NCI-H2107 treated with DMSO at 0.1 percent for 48 hours (cell line): ENCODE measurements at regions not wholly inside any gene's neighbourhood (a gene's known extent, or its start where the extent isn't known, plus 50 kb on each side); places are given as distances from the start of the nearest gene placed in this dataset.

ENCODE experiments used
- DNase-seq: peaks from one replicate; lab custom pipeline; 2025; ENCODE audit not compliant: unreplicated experiment; lab: John Stamatoyannopoulos, UW

GRCh38 chr4:126202226-126202625, 887.5 kb downstream of the FAT4 start:
- DNase-seq: no peak

DNA sequence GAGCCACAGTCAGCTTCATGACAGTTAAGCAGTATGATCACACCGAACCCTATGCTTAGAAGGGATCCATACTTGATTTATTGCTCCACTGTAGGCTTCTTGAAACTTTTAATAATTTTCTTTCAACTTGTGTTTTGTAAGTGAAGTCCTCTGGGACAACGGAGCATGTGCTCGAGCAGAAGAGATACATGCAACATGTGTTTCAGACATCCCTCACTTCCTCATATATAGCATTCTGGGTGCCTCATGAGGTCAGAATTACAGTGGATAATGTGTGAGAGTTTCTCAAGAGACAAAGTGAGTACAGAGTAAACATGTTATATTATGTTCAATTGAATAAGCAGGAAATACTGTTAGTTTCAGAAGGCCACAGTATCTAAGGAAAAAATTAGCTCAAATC, 893.2 kb downstream of the FAT4 start:
- no peak for DNase-seq

- DNase-seq: no peak
These were observed 894.4 kb downstream of the FAT4 start for GRCh38 chr4:126209147-126209546.

DNA sequence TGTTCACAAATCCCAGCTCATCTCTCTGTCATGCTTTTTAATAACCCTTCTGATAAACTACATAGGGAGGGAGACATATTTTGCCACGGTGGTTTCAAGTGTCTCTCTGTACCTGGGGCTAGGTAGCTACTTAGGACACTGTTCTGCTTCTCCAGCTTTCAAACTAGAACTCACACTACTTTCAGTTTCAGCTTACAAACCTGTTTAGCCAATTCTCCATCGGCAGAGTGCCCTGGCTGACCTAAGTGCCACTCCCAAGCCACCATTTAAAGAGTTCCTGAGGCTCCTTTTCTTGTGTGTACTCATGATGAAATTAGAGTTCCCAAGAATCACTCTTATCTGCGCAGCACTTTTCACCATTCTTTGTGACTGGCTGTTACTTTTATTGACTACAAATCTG, 899.2 kb downstream of the FAT4 start:
- DNase-seq: no peak

DNA sequence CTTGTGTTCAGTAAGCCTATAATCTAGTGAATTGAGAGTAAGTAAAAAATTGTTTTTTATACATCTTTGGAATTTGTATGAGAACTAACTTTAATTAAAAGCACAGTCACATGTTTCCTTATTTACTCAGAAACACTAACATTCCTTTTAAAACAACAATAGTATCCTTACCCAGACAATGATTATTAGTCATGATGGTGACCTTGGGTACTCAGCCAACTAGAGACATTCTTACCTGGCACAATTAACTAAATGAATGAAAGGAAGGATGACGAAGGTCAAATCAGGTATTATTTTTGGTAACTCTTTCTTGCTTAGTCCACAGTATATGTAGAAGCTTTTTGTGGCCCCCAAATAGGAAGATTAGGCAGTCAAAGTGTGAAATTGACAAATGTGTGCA, 901.0 kb downstream of the FAT4 start:
- DNase-seq: no peak

DNA sequence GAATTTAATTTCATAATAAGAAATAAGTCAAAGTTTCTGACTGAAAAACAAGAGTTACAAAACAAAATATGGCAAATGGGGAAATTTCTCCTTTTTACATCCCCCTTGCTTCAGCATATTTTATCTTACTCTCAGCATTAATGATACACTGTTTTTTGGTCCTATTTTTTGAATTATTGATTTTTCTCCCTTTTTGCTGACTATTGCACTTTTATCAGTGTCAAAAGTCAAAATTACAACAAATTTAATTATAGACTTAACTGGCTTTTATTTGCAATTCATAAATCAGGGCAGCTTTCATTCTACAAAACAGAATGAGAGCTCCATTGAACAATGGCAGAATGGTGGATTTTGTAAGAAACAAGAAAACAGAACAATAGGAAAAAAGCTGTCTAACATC, 901.9 kb downstream of the FAT4 start:
- no peak for DNase-seq

DNA sequence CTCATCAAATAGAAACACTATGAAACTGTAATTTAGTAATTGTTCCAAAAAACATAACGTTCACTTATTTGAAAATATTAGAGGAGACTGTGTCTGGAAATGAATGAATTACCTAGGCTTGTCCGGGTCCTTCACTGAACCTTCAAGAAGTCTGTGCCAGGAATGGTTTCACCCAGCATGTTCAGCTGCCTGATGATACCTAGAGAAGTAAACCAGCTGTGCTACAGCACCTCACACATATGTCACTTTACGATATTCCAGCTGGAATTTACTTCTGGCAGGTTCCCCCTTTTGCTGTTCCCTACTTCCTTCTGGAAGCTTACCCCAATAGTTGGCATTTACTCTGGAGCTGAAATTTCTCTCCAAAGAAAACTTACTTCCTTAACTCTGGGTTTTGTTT, 906.5 kb downstream of the FAT4 start:
- DNase-seq: no peak

DNA sequence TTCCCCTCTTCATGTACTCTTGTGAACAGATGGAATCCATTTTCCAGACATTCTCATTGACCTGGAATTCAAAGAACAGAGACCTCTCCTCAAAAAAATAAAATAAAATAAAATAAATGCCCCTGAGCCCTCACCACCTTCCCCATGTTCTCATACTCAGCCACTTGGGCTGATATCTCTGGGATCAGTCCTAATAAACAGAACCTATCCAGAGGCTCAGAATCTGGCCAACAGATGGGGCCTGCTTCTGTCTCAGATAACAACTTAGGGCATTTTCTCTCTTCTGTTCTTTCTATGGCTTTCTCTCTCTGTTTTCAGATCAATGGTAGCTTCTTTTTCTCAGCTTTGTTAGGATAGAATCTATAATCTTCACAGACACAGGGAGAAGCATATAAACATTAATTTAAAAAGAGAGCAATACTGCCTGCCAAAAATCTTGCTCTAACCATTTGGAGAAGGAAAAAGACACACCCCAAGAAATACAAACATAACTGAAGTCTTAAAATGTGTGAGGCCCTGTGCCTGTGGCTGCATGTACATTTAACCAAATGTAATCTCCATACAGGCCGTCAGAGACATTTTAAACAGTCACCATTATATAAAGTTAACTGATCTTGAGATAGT, 907.1 kb downstream of the FAT4 start:
- no peak for DNase-seq

- no peak for DNase-seq
These were observed 909.1 kb downstream of the FAT4 start for GRCh38 chr4:126223784-126224407.

- DNase-seq: no peak
These were observed 912.7 kb downstream of the FAT4 start for GRCh38 chr4:126227428-126227827.

DNA sequence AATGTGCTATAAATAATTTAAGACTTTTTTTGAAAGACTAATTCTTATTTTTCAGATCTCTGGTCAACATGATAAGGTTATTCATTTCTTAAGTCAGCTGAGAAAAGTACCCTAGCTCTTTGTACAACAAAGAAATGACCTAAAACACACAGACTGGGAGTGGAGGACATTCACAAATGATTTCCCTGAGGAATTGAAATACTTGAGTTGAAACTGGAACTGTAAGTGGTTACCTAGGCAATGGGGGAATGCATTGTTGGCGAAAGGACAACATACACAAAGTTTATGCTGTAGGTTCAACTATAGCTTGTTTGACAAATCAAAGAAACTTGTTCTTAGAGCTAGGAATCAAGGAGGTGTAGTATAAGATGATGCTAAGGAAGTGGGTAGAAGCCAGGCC, 915.5 kb downstream of the FAT4 start:
- no peak for DNase-seq

DNA sequence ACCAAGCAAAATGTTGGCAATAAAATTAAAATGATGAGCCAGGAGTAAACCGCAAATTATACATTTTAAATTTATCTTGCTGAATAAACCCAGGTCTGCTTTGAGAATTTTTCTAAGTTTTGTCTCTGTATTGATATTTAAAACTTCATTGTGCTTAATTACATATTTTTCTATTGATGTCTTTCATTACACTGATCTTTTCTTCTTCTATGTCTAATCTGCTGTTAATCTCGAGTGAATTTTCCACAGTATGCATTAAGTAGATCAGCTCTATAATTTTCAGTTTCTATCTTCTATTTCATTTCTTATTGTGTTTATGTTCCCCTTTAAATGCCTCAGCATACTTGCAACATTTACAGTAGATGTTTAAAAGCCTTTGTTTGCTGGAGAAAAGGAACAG, 918.7 kb downstream of the FAT4 start:
- DNase-seq: no peak

GRCh38 chr4:126238013-126238412, 923.3 kb downstream of the FAT4 start:
- no peak for DNase-seq

- DNase-seq: no peak
These were observed 926.9 kb downstream of the FAT4 start for GRCh38 chr4:126241634-126242033.

GRCh38 chr4:126242679-126243390, 928.1 kb downstream of the FAT4 start:
- no peak for DNase-seq

DNA sequence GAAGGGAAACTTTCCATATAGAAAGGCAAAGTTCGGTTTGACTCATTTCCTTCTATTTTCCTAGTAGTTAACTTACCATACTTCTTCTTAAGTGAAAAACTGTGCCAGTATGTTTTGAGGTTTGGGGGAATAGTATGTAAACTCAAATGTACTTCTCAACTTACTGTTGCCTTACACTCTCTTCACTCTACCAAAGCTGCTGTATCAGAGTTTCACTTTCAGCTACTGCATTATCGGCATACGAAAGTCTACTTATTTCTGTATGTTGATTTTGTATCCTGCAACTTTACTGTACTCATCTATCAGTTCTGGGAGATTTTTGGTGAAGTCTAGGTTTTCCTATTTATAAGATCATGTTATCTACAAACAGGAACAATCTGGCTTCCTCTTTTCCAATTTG, 932.7 kb downstream of the FAT4 start:
- no peak for DNase-seq

GRCh38 chr4:126250006-126250405, 935.3 kb downstream of the FAT4 start:
- no peak for DNase-seq

- DNase-seq: no peak
These were observed 936.4 kb downstream of the FAT4 start for GRCh38 chr4:126251169-126251568.

GRCh38 chr4:126262665-126263064, 947.9 kb downstream of the FAT4 start:
- no peak for DNase-seq

DNA sequence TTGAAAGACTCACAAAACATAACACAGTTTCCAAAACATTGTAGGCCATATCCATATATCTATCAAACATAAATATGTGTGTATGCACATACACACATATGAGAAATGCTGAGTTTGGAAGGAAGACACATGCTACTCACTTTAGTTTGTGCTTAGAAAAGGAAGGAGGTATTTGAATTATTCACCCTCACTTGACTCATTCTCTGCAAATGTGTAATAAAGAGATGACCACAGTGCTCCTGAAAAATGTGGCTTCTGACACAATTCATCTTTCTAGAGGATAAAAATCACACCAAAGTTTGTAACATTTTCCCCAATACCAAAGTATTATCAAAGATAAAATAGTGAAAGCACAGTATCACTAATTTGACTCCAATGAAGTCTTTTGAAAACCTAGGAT, 950.1 kb downstream of the FAT4 start:
- DNase-seq: no peak

- DNase-seq: no peak
These were observed 951.1 kb downstream of the FAT4 start for GRCh38 chr4:126265888-126266287.

- no peak for DNase-seq
These were observed 952.9 kb downstream of the FAT4 start for GRCh38 chr4:126267689-126268088.

DNA sequence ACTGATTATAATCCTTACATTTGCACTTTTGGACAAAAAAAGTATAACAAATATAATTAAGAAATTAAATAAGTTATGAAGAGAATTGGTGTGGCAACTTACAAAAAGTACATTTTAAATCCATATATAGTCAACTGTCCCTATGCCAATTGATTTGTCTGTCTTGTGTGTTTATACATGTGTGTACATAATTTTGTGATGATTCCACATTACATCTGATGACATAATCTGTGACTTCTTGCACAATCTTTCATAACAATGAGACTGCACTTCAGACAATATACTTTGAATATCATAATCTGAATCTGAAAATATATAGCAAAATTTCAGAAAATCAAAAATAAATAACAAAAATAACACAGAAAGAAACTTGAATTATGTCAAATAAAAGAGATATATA, 953.4 kb downstream of the FAT4 start:
- DNase-seq: no peak
